BJ (cell line): ENCODE measurements at regions not wholly inside any gene's neighbourhood (a gene's known extent, or its start where the extent isn't known, plus 50 kb on each side); places are given as distances from the start of the nearest gene placed in this dataset.

Experiments used
- CTCF ChIA-PET: fragments of 350-600 bp; formaldehyde crosslinking; extraction: SDS; loops from one replicate; lab custom pipeline; 2021; ENCODE audit warnings: antibody characterized with exemption, inconsistent platforms; lab: Yijun Ruan, JAX
- POLR2A ChIA-PET: fragments of 300-600 bp; sonication (Branson Sonifier 250); formaldehyde crosslinking; extraction: SDS; loops from one replicate; lab custom pipeline; 2021; ENCODE audit warnings: antibody characterized with exemption; lab: Charles Lee
- DNase-seq: peaks from one replicate; pipeline ENCODE4 v3.0.0-alpha.2; 2011; ENCODE audit warnings: low read depth
- H3K27me3 ChIP-seq: 2 replicates; pipeline ENCODE4 v1.6.0; 2011; ENCODE audit warnings: low read length; ENCODE audit not compliant: control insufficient read depth, insufficient read depth
- H3K36me3 ChIP-seq: 2 replicates; pipeline ENCODE4 v1.5.1; 2011; ENCODE audit warnings: low read length; ENCODE audit not compliant: control insufficient read depth, insufficient read depth
- H3K4me3 ChIP-seq: 2 replicates; pipeline ENCODE4 v1.5.1; 2011; ENCODE audit warnings: low read depth, mild to moderate bottlenecking, control low read depth, low read length
- CTCF ChIP-seq: IDR thresholded peaks from 2 replicates; pipeline ENCODE4 v1.5.1; 2011; ENCODE audit warnings: low read depth, mild to moderate bottlenecking, control low read depth, inconsistent platforms, low read length, moderate library complexity; ENCODE audit not compliant: insufficient read depth

GRCh38 chr4:165686756-165687155, 186.3 kb upstream of the TLL1 start:
- no peaks in the 10 kb centered on the region for H3K27me3 ChIP-seq
- ChIA-PET POLR2A (no interaction called here), CTCF (no interaction called here)
- no peak for DNase-seq
- H3K4me3 ChIP-seq: no peak overlapping the region
- H3K36me3 ChIP-seq: no peaks in the 10 kb centered on the region
- TF ChIP-seq CTCF: no peak

GRCh38 chr4:165689159-165689558, 183.9 kb upstream of the TLL1 start:
- Histone ChIP-seq H3K27me3 (no peaks in the 10 kb centered on the region), H3K4me3 (no peak overlapping the region), H3K36me3 (no peaks in the 10 kb centered on the region)
- no peak for TF ChIP-seq CTCF
- DNase-seq: no peak
- CTCF ChIA-PET: no interaction called here
- POLR2A ChIA-PET: no interaction called here

GRCh38 chr4:165692082-165692481, 181.0 kb upstream of the TLL1 start:
- ChIA-PET CTCF (no interaction called here), POLR2A (no interaction called here)
- H3K27me3 ChIP-seq: no peaks in the 10 kb centered on the region
- H3K36me3 ChIP-seq: no peaks in the 10 kb centered on the region
- no peak for TF ChIP-seq CTCF
- no peak overlapping the region for H3K4me3 ChIP-seq
- DNase-seq: no peak

GRCh38 chr4:165698272-165698671, 174.8 kb upstream of the TLL1 start:
- Histone ChIP-seq H3K4me3 (no peak overlapping the region), H3K36me3 (no peaks in the 10 kb centered on the region), H3K27me3 (no peaks in the 10 kb centered on the region)
- no peak for DNase-seq
- ChIA-PET POLR2A (no interaction called here), CTCF (interaction anchor here (1.0 kb wide), 1 partner anchor 8 kb away, joined by 4 read pairs; no protein-coding TSS in a partner anchor)
- TF ChIP-seq CTCF: no peak

GRCh38 chr4:165699055-165699454, 174.0 kb upstream of the TLL1 start:
- H3K4me3 ChIP-seq: no peak overlapping the region
- H3K36me3 ChIP-seq: no peaks in the 10 kb centered on the region
- no peaks in the 10 kb centered on the region for H3K27me3 ChIP-seq
- no peak for TF ChIP-seq CTCF
- ChIA-PET CTCF (no interaction called here), POLR2A (no interaction called here)
- no peak for DNase-seq
